Sigmoid colon (tissue), 4 donors: ENCODE measurements at regions not wholly inside any gene's neighbourhood (a gene's known extent, or its start where the extent isn't known, plus 50 kb on each side); places are given as distances from the start of the nearest gene placed in this dataset.

ENCODE experiments used
- POLR2A ChIP-seq, 2 donors: fragments of 450-650 bp; IDR thresholded peaks; one replicate each; pipeline ENCODE4 v1.6.1; 2016; ENCODE audit warnings: antibody characterized with exemption in 2 of 2, mild to moderate bottlenecking in 2 of 2, moderate library complexity in 2 of 2
- POLR2AphosphoS5 ChIP-seq, 4 donors: sonication (generic); formaldehyde crosslinking; IDR thresholded peaks; one replicate each; pipeline ENCODE4 v1.6.1; 2017; ENCODE audit warnings: antibody characterized with exemption in 4 of 4
- TF ChIP-seq, protein P1 (sequence below), 4 experiments: fragments of 450-650 bp in 3 of 4; fragments of 200-600 bp in 1 of 4; IDR thresholded peaks; one replicate each; pipeline ENCODE4 v1.5.1; 2016 to 2019; ENCODE audit warnings: antibody characterized with exemption in 4 of 4, mild to moderate bottlenecking in 3 of 4, moderate library complexity in 2 of 4

DNA sequence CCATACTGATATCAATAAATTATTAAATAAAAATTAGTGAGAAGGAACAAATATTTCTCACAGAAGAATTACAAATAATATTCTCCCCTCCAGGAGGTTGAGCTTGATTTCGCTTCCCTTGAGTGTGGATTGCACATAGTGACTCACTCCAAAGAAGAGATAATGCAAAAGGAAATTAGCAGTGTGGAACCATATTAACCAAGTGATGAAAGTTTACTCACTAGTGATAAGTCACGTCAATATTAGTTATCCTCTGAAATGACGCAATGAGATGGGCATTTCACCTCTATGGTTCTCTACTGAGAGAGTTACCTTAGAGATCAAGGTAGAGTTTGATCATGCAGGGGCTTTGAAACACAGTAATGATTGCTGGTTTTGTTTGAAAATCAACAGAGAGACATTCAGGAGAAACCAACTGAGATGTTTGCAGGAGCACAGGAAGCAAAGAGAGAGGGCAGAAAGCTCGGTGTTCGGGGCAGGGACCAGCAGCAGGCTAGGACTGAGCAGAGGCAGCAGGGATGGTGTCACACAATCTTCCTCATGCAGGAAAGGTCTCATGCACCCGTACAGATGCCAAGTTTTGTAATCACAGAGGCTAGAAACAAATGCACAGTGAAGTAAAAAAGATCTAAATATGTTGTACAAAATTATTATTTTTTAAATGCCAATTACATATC lies 634.5 kb downstream of the QKI start:
- TF ChIP-seq POLR2A (IDR thresholded peaks at IDR 0.05) (no peak), POLR2AphosphoS5 (IDR thresholded peaks at IDR 0.05) (no peak)
- TF ChIP-seq, protein P1, sequence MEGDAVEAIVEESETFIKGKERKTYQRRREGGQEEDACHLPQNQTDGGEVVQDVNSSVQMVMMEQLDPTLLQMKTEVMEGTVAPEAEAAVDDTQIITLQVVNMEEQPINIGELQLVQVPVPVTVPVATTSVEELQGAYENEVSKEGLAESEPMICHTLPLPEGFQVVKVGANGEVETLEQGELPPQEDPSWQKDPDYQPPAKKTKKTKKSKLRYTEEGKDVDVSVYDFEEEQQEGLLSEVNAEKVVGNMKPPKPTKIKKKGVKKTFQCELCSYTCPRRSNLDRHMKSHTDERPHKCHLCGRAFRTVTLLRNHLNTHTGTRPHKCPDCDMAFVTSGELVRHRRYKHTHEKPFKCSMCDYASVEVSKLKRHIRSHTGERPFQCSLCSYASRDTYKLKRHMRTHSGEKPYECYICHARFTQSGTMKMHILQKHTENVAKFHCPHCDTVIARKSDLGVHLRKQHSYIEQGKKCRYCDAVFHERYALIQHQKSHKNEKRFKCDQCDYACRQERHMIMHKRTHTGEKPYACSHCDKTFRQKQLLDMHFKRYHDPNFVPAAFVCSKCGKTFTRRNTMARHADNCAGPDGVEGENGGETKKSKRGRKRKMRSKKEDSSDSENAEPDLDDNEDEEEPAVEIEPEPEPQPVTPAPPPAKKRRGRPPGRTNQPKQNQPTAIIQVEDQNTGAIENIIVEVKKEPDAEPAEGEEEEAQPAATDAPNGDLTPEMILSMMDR (IDR thresholded peaks at IDR 0.05) = no peak
